Hematopoietic multipotent progenitor cell treated with erythropoietin and hydrocortisone succinate and interleukin-3 and kit ligand, for 6 days (in vitro differentiated cells): ENCODE measurements at regions not wholly inside any gene's neighbourhood (a gene's known extent, or its start where the extent isn't known, plus 50 kb on each side); places are given as distances from the start of the nearest gene placed in this dataset.

Experiments used
- DNase-seq: peaks from one replicate; pipeline ENCODE4 v3.0.0-alpha.2; 2015

- no peak for DNase-seq
These were observed 52.1 kb upstream of the EIF3M start for GRCh38 chr11:32531528-32531927.

- no peak for DNase-seq
These were observed 53.5 kb upstream of the EIF3M start for GRCh38 chr11:32529994-32530588.

GRCh38 chr11:32527261-32528175 lies 56.1 kb upstream of the EIF3M start:
- DNase-seq: no peak

GRCh38 chr11:32526760-32527159 lies 56.9 kb upstream of the EIF3M start:
- no peak for DNase-seq

- no peak for DNase-seq
These were observed 71.7 kb upstream of the EIF3M start for GRCh38 chr11:32511926-32512325.

GRCh38 chr11:32510039-32510438 lies 73.6 kb upstream of the EIF3M start:
- DNase-seq: no peak

- no peak for DNase-seq
These were observed 73.4 kb upstream of the WT1 start for GRCh38 chr11:32508780-32509179.

GRCh38 chr11:32500001-32500400 lies 64.7 kb upstream of the WT1 start:
- no peak for DNase-seq

GRCh38 chr11:32497951-32498350 lies 62.6 kb upstream of the WT1 start:
- DNase-seq: no peak

- DNase-seq: no peak
These were observed 59.3 kb upstream of the WT1 start for GRCh38 chr11:32494629-32495028.

GRCh38 chr11:32489464-32489863 lies 54.1 kb upstream of the WT1 start:
- no peak for DNase-seq

GRCh38 chr11:32487270-32487669 lies 51.9 kb upstream of the WT1 start:
- peak; percentile 24 for DNase-seq

- DNase-seq: no peak
These were observed 50.4 kb upstream of the WT1 start for GRCh38 chr11:32485733-32486132.
